Sigmoid colon (tissue), 4 donors: ENCODE measurements at regions not wholly inside any gene's neighbourhood (a gene's known extent, or its start where the extent isn't known, plus 50 kb on each side); places are given as distances from the start of the nearest gene placed in this dataset.

ENCODE experiments used
- EP300 ChIP-seq, 4 donors: sonication (generic); formaldehyde crosslinking; IDR thresholded peaks; one replicate each; pipeline ENCODE4 v1.6.1; 2017; ENCODE audit warnings: antibody characterized with exemption in 4 of 4
- POLR2A ChIP-seq, 2 donors: fragments of 450-650 bp; IDR thresholded peaks; one replicate each; pipeline ENCODE4 v1.6.1; 2016; ENCODE audit warnings: antibody characterized with exemption in 2 of 2, mild to moderate bottlenecking in 2 of 2, moderate library complexity in 2 of 2
- POLR2AphosphoS5 ChIP-seq, 4 donors: sonication (generic); formaldehyde crosslinking; IDR thresholded peaks; one replicate each; pipeline ENCODE4 v1.6.1; 2017; ENCODE audit warnings: antibody characterized with exemption in 4 of 4
- TF ChIP-seq, protein P1 (sequence below), 4 experiments: fragments of 450-650 bp in 3 of 4; fragments of 200-600 bp in 1 of 4; IDR thresholded peaks; one replicate each; pipeline ENCODE4 v1.5.1; 2016 to 2019; ENCODE audit warnings: antibody characterized with exemption in 4 of 4, mild to moderate bottlenecking in 3 of 4, moderate library complexity in 2 of 4

- TF ChIP-seq, protein P1, sequence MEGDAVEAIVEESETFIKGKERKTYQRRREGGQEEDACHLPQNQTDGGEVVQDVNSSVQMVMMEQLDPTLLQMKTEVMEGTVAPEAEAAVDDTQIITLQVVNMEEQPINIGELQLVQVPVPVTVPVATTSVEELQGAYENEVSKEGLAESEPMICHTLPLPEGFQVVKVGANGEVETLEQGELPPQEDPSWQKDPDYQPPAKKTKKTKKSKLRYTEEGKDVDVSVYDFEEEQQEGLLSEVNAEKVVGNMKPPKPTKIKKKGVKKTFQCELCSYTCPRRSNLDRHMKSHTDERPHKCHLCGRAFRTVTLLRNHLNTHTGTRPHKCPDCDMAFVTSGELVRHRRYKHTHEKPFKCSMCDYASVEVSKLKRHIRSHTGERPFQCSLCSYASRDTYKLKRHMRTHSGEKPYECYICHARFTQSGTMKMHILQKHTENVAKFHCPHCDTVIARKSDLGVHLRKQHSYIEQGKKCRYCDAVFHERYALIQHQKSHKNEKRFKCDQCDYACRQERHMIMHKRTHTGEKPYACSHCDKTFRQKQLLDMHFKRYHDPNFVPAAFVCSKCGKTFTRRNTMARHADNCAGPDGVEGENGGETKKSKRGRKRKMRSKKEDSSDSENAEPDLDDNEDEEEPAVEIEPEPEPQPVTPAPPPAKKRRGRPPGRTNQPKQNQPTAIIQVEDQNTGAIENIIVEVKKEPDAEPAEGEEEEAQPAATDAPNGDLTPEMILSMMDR (IDR thresholded peaks at IDR 0.05): no peak
- TF ChIP-seq EP300 (IDR thresholded peaks at IDR 0.05): no peak
- TF ChIP-seq POLR2A (IDR thresholded peaks at IDR 0.05): no peak
- TF ChIP-seq POLR2AphosphoS5 (IDR thresholded peaks at IDR 0.05): no peak
These were observed 238.0 kb upstream of the PDE4D start for GRCh38 chr5:60131504-60131903.
